ENCODE measurements at regions not wholly inside any gene's neighbourhood (a gene's known extent, or its start where the extent isn't known, plus 50 kb on each side); places are given as distances from the start of the nearest gene placed in this dataset.

GRCh38 chr15:95262866-95263564 lies 1031.7 kb downstream of the MCTP2 start:
- no peak overlapping the region for H3K4me3 ChIP-seq
- H3K27me3 ChIP-seq (ENCODE audit: low read depth), result no peaks in the 10 kb centered on the region
- peaks cover 35% of the 10 kb centered on the region for H3K4me1 ChIP-seq
- ATAC-seq, result no peak
- DNase-seq, result no peak
- no peaks in the 10 kb centered on the region for H3K9me3 ChIP-seq
- H3K36me3 ChIP-seq, result no peaks in the 10 kb centered on the region
- no peak for TF ChIP-seq CTCF (IDR thresholded peaks at IDR 0.05)
- H3K27ac ChIP-seq, result peak overlapping the region; percentile 21
- intact Hi-C loops (cut with DNase I), result no loop called here

GRCh38 chr15:95263751-95264150 lies 1032.4 kb downstream of the MCTP2 start:
- intact Hi-C loops (cut with DNase I), result no loop called here
- Histone ChIP-seq H3K36me3 (no peaks in the 10 kb centered on the region), H3K27ac (peak overlapping the region; percentile 21), H3K27me3 (ENCODE audit: low read depth) (no peaks in the 10 kb centered on the region), H3K4me1 (peaks cover 35% of the 10 kb centered on the region), H3K4me3 (no peak overlapping the region), H3K9me3 (no peaks in the 10 kb centered on the region)
- DNase-seq (no peak), ATAC-seq (no peak)
- no peak for TF ChIP-seq CTCF (IDR thresholded peaks at IDR 0.05)

GRCh38 chr15:95265419-95265997 lies 1034.1 kb downstream of the MCTP2 start:
- intact Hi-C loops (cut with DNase I), result no loop called here
- ATAC-seq, result no peak
- no peak for TF ChIP-seq CTCF (IDR thresholded peaks at IDR 0.05)
- H3K36me3 ChIP-seq, result no peaks in the 10 kb centered on the region
- no peaks in the 10 kb centered on the region for H3K9me3 ChIP-seq
- DNase-seq, result no peak
- no peaks in the 10 kb centered on the region for H3K27me3 ChIP-seq (ENCODE audit: low read depth)
- H3K4me1 ChIP-seq, result peaks cover 28% of the 10 kb centered on the region
- H3K27ac ChIP-seq, result peak overlapping the region; percentile 48
- no peak overlapping the region for H3K4me3 ChIP-seq

- Histone ChIP-seq H3K9me3 (no peaks in the 10 kb centered on the region), H3K27me3 (ENCODE audit: low read depth) (no peaks in the 10 kb centered on the region), H3K4me1 (peaks cover 28% of the 10 kb centered on the region), H3K36me3 (no peaks in the 10 kb centered on the region), H3K27ac (peak overlapping the region; percentile 48), H3K4me3 (no peak overlapping the region)
- no peak for TF ChIP-seq CTCF (IDR thresholded peaks at IDR 0.05)
- intact Hi-C loops (cut with DNase I), result no loop called here
- ATAC-seq, result no peak
- no peak for DNase-seq
Measured at GRCh38 chr15:95266451-95267061, 1035.2 kb downstream of the MCTP2 start.

- Histone ChIP-seq H3K4me1 (peaks cover 28% of the 10 kb centered on the region), H3K9me3 (no peaks in the 10 kb centered on the region), H3K27me3 (ENCODE audit: low read depth) (no peaks in the 10 kb centered on the region), H3K36me3 (no peaks in the 10 kb centered on the region), H3K27ac (peak overlapping the region; percentile 48), H3K4me3 (no peak overlapping the region)
- no peak for TF ChIP-seq CTCF (IDR thresholded peaks at IDR 0.05)
- DNase-seq (no peak), ATAC-seq (no peak)
- intact Hi-C loops (cut with DNase I), result no loop called here
Measured at GRCh38 chr15:95267481-95267880, 1036.1 kb downstream of the MCTP2 start.

Data from lower lobe of right lung (tissue), 2 donors.